Eye (tissue), 1 donor: ENCODE measurements at regions not wholly inside any gene's neighbourhood (a gene's known extent, or its start where the extent isn't known, plus 50 kb on each side); places are given as distances from the start of the nearest gene placed in this dataset.

Source experiments
- DNase-seq: peaks from one replicate; pipeline ENCODE4 v3.0.0-alpha.2; 2015

GRCh38 chr12:59196989-59197388 is 276.7 kb upstream of the LRIG3 start:
- no peak for DNase-seq

DNA sequence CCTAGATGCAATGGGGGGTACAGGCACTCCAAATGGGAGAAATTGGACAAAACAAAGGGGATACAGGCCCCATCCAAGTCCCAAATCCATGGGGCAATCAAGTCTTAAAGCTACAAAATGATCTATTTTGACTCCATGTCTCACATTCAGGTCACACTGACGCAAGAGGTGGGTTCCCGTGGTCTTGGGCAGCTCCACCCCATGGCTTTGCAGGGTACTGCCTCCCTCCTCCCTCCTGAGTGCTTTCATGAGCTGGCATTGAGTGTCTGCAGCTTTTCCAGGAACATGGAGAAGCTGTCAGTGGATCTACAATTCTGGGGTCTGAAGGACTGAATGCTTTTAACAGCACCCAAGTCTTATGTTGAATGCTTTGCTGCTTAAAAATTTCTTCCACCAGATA is 274.5 kb upstream of the LRIG3 start:
- no peak for DNase-seq

GRCh38 chr12:59193476-59194050 is 273.3 kb upstream of the LRIG3 start:
- DNase-seq, result no peak

DNA sequence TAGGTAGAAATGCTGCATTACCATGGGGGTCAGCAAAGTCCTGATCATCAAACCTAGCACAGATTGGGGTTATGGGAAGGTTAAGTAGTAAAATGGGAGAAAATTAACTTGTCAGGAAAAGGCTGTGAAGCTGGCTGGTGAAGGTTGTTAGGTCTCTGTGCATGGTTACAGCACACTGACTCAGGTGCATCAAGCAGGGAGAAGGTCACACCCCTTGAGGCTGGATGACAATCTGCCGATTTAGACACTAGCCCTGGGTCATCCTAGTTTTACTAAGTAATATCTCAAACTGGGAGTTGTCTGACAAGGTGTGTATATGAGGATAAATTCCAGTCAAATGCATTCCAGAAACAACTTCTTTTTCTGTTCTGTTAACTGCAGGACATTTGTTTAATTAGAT is 271.1 kb upstream of the LRIG3 start:
- DNase-seq, result no peak

DNA sequence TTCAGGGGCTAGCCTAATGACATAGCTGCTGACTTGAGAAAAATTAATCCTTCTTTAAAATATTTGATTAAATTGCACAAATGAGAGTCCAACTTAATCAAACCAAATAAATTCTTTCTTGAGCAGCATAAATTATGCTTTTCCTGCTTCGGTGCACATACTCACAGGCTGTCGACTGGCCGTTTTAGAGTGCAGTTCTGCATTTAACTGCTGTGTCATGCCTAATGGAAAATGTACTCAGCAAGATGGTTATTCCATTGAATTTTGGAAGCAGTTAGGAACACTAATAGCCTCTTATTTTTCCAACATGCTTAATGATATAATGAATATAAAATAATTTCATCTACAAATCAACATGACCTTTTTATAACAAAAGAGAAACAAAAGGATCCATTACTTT is 266.1 kb upstream of the LRIG3 start:
- peak; percentile 43 for DNase-seq

GRCh38 chr12:59185295-59185694 is 265.0 kb upstream of the LRIG3 start:
- DNase-seq, result no peak

GRCh38 chr12:59182658-59183455 is 262.6 kb upstream of the LRIG3 start:
- no peak for DNase-seq

DNA sequence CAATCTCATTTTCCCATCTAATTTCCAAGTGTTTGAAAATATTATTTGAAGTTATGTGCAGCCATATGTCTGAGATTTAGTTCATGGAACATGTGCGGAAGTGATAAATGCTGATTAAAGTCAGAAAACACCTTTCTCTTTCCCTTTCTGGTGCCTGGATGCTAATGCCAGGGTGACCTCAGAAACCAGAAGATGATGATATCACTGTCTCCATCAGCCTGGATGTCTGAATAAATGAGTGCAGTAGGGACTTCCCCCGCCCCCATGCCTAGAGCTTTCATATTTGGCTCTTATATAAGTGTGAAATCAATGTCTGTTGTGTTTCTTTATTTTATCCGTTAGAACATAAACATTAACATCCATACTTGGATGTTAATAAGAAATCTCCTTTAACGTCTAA is 261.9 kb upstream of the LRIG3 start:
- DNase-seq, result no peak

GRCh38 chr12:59181196-59181777 is 261.0 kb upstream of the LRIG3 start:
- DNase-seq, result no peak

GRCh38 chr12:59179231-59179630 is 258.9 kb upstream of the LRIG3 start:
- no peak for DNase-seq

DNA sequence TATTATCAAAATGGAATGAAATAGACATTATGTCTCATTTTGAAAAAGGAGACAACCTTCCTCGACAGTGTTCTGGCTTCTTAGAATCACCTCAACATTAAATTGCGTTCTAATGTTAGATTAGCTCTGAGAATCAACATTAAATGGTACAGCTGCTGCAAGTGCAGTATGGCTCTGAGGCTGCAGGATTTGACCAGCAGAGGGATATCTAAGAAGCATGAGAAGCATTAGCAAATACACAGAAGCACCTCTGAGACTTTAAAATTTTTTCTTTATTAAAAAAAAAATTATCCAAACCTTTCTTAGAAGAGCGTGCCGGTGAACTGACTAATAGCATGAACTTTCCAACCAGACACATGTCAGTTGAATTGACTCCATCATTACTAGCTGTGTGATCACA is 253.4 kb upstream of the LRIG3 start:
- no peak for DNase-seq

- peak; percentile 15 for DNase-seq
These were observed 248.3 kb upstream of the LRIG3 start for GRCh38 chr12:59168647-59169046.

- no peak for DNase-seq
These were observed 246.2 kb upstream of the LRIG3 start for GRCh38 chr12:59166457-59166856.

GRCh38 chr12:59164991-59165718 is 244.9 kb upstream of the LRIG3 start:
- peak; percentile 70 for DNase-seq

- peak; percentile 20 for DNase-seq
These were observed 243.9 kb upstream of the LRIG3 start for GRCh38 chr12:59164226-59164625.

DNA sequence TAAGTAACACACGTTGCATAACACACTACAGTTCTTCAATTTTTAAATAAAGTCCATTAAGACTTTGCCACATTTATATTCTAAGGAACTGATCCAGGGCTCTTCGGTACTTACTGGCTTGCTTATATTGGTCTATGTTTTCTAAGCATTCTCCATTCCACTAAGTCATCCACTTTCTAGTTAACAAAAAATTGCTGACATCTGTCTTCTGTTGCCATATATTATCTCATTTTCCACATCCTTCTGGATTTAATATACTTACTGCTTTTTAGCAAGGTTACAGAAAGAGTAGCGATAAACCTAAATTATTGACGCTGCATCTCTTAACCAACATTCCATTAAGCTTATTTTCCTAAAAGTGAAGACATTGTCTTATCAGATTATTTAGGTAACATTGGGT is 238.4 kb upstream of the LRIG3 start:
- no peak for DNase-seq

GRCh38 chr12:59158066-59158465 is 237.8 kb upstream of the LRIG3 start:
- no peak for DNase-seq

- no peak for DNase-seq
These were observed 235.1 kb upstream of the LRIG3 start for GRCh38 chr12:59155448-59155847.

DNA sequence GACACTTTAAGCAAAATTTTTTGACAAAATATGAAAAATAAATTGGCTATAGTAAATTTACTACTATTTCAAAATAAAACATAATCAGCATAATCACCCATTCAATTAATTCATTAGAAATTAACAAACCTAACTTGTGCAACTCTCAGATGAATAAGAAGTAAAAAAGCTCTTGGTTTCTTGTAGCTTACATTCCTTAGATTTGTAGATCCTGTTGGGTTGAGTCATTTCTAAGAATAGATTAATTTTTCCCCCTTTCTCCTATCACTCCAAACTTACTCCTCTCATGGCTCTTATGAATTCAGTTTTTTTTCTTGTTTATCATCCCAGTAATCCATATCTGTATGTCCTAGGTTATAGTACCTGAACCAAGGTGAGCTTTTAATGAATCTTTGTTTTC is 230.9 kb upstream of the LRIG3 start:
- DNase-seq, result no peak

DNA sequence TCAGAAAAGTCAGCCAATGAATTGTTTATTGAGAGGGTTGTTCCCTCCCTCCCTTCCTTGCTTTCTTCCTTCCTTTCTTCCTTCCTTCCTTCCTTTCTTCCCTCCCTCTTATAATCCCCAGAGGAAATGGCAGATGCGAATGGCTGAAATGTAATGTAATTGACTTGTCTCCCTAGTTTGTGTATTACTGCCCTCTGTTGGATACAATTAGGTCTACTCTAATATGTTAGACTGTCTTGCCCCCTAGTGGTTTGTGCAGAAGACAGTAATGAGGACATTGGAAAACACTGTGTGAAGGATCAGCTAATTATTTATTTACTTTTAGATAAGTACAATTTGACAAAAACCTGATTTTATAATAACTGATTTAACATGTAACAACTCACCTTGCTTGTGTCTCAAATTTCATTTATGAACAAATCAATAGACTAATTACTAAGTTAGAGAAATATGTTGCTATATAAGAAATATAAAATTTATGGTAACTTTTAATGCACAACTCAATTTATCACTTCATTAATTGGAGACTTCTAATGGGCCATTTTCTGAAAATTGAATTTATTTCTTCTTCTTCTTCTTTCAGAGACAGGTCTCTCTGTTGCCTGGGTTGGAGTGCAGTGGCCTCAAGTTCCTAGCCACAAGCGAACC is 229.8 kb upstream of the LRIG3 start:
- peak; percentile 88 for DNase-seq

DNA sequence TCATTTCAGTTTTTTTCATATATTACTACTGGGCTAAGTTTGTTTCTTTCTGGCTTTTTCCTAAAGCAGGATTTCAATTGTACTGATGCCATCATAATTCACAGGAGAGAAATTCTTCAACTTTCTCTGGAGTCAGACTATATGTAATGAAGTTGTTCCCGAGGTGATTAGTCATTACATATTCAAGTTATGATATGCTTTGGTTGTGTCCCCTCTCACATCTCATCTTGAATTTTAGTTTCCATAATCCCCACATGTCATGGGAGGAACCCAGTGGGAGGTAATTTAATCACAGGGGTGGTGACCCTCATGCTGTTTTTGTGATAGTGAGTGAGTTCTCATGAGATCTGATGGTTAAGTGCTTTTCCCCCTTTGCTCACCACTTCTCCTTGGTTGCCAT is 227.5 kb upstream of the LRIG3 start:
- no peak for DNase-seq

DNA sequence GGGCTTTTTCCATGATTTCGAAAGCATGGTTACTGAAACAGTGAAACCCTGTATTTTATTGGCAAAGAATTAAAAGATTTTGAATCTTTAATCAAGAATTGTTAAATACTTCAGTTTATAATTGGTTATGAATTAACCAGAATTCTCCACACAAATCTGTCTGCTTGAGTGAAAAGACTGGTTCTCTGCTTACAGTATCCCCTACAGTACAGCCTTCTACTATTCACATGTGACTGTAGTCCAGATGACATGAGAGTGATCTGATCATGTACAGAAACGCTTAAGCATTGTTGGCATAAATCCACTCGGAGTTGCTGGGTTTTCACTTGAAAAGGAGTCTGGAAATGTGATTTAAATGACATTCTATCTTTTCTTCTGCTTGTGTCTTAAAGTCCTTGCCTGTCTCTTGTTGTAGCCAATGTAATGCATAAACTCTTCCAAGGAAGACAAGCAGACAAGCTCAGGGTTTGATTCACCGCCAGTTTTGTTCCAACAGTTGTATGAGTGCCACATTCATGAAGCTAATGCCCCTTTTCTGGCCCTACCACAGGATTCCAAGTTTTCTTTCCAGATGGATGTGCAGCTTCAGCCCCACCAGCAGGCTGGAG is 222.0 kb upstream of the LRIG3 start:
- peak; percentile 16 for DNase-seq

- no peak for DNase-seq
These were observed 214.4 kb upstream of the LRIG3 start for GRCh38 chr12:59134750-59135149.
